ENCODE measurements at regions not wholly inside any gene's neighbourhood (a gene's known extent, or its start where the extent isn't known, plus 50 kb on each side); places are given as distances from the start of the nearest gene placed in this dataset.

- TF ChIP-seq TEAD4 (IDR thresholded peaks at IDR 0.05) = no peak
- no peak for TF ChIP-seq REST (IDR thresholded peaks at IDR 0.05; ENCODE audit: low read depth)
- TF ChIP-seq TAF1 (IDR thresholded peaks at IDR 0.05; ENCODE audit: low read depth) = no peak
- TF ChIP-seq ZBTB7A (IDR thresholded peaks at IDR 0.05; ENCODE audit: low read depth) = no peak
Observed at GRCh38 chr2:8003462-8004075, 678.3 kb upstream of the ID2 start.
